Bronchial epithelial cell (primary cell): ENCODE measurements at regions not wholly inside any gene's neighbourhood (a gene's known extent, or its start where the extent isn't known, plus 50 kb on each side); places are given as distances from the start of the nearest gene placed in this dataset.

Experiments used
- DNase-seq: peaks from one replicate; pipeline ENCODE4 v3.0.0-alpha.2; 2010; ENCODE audit warnings: low read depth
- FAIRE-seq: peaks from 2 replicates; lab custom pipeline; 2011; peaks lifted over from hg19 to GRCh38; lab: Jason Lieb, UNC
- H3K27me3 ChIP-seq: 2 replicates; pipeline ENCODE4 v1.5.1; 2011; ENCODE audit warnings: low read length; ENCODE audit not compliant: control insufficient read depth, insufficient read depth
- H3K36me3 ChIP-seq: 2 replicates; pipeline ENCODE4 v1.5.1; 2011; ENCODE audit warnings: low read length; ENCODE audit not compliant: control insufficient read depth, insufficient read depth
- H3K4me3 ChIP-seq: 2 replicates; pipeline ENCODE4 v1.5.1; 2011; ENCODE audit warnings: mild to moderate bottlenecking, low read depth, low read length, control low read depth
- CTCF ChIP-seq: IDR thresholded peaks from 2 replicates; pipeline ENCODE4 v1.5.1; 2011; ENCODE audit warnings: mild to moderate bottlenecking, moderate library complexity, low read length, control low read depth, inconsistent platforms; ENCODE audit not compliant: insufficient read depth, severe bottlenecking

GRCh38 chr3:64422932-64423331 lies 197.7 kb upstream of the PRICKLE2 start:
- no peaks in the 10 kb centered on the region for H3K36me3 ChIP-seq
- no peaks in the 10 kb centered on the region for H3K27me3 ChIP-seq
- H3K4me3 ChIP-seq, result no peak overlapping the region
- no peak for DNase-seq
- no peak for TF ChIP-seq CTCF
- no peak for FAIRE-seq

GRCh38 chr3:64422192-64422591 lies 196.9 kb upstream of the PRICKLE2 start:
- H3K36me3 ChIP-seq, result no peaks in the 10 kb centered on the region
- H3K4me3 ChIP-seq, result no peak overlapping the region
- peak; percentile 91 for DNase-seq
- no peak for TF ChIP-seq CTCF
- no peak for FAIRE-seq
- no peaks in the 10 kb centered on the region for H3K27me3 ChIP-seq

GRCh38 chr3:64417816-64418215 lies 192.6 kb upstream of the PRICKLE2 start:
- Histone ChIP-seq H3K36me3 (no peaks in the 10 kb centered on the region), H3K4me3 (no peak overlapping the region), H3K27me3 (no peaks in the 10 kb centered on the region)
- TF ChIP-seq CTCF, result no peak
- peak; percentile 59 for DNase-seq
- no peak for FAIRE-seq

GRCh38 chr3:64414043-64414442 lies 188.8 kb upstream of the PRICKLE2 start:
- no peak overlapping the region for H3K4me3 ChIP-seq
- no peaks in the 10 kb centered on the region for H3K27me3 ChIP-seq
- no peaks in the 10 kb centered on the region for H3K36me3 ChIP-seq
- no peak for DNase-seq
- no peak for FAIRE-seq
- no peak for TF ChIP-seq CTCF

- FAIRE-seq (no peak), DNase-seq (no peak)
- no peaks in the 10 kb centered on the region for H3K27me3 ChIP-seq
- H3K4me3 ChIP-seq, result no peak overlapping the region
- no peak for TF ChIP-seq CTCF
- no peaks in the 10 kb centered on the region for H3K36me3 ChIP-seq
Observed at GRCh38 chr3:64411101-64411500, 185.8 kb upstream of the PRICKLE2 start.

- Histone ChIP-seq H3K27me3 (no peaks in the 10 kb centered on the region), H3K36me3 (no peaks in the 10 kb centered on the region), H3K4me3 (no peak overlapping the region)
- FAIRE-seq (no peak), DNase-seq (no peak)
- no peak for TF ChIP-seq CTCF
Observed at GRCh38 chr3:64410226-64410625, 185.0 kb upstream of the PRICKLE2 start.
